ENCODE measurements at regions not wholly inside any gene's neighbourhood (a gene's known extent, or its start where the extent isn't known, plus 50 kb on each side); places are given as distances from the start of the nearest gene placed in this dataset.

DNA sequence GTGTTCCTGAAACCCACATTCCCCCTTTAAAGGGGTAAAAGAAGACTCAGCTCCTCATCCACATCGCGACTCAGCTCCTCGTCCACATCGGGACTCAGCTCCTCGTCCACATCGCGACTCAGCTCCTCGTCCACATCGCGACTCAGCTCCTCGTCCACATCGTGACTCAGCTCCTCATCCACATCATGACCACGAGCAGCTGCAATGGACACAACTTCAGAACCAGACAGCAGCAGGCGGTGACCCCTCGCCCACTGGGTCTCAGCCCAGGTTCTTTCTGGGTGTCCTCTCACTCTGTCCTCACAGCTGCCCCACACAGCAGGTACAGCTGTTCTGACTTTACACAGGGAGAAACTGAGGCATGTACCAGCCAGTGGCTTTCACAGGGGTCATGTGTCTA, 163.5 kb upstream of the SALL3 start:
- TF ChIP-seq, protein P1, sequence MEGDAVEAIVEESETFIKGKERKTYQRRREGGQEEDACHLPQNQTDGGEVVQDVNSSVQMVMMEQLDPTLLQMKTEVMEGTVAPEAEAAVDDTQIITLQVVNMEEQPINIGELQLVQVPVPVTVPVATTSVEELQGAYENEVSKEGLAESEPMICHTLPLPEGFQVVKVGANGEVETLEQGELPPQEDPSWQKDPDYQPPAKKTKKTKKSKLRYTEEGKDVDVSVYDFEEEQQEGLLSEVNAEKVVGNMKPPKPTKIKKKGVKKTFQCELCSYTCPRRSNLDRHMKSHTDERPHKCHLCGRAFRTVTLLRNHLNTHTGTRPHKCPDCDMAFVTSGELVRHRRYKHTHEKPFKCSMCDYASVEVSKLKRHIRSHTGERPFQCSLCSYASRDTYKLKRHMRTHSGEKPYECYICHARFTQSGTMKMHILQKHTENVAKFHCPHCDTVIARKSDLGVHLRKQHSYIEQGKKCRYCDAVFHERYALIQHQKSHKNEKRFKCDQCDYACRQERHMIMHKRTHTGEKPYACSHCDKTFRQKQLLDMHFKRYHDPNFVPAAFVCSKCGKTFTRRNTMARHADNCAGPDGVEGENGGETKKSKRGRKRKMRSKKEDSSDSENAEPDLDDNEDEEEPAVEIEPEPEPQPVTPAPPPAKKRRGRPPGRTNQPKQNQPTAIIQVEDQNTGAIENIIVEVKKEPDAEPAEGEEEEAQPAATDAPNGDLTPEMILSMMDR (IDR thresholded peaks at IDR 0.05): no peak
- no peak for TF ChIP-seq POLR2AphosphoS5 (IDR thresholded peaks at IDR 0.05)
- no peak for TF ChIP-seq POLR2A (IDR thresholded peaks at IDR 0.05)
- no peak for TF ChIP-seq EP300 (IDR thresholded peaks at IDR 0.05)

Measured in sigmoid colon (tissue), 4 donors.